H9 (cell line): ENCODE measurements at regions not wholly inside any gene's neighbourhood (a gene's known extent, or its start where the extent isn't known, plus 50 kb on each side); places are given as distances from the start of the nearest gene placed in this dataset.

Source experiments
- DNase-seq: peaks from one replicate; pipeline ENCODE4 v3.0.0-alpha.2; 2017
- H2AFZ ChIP-seq: one replicate; pipeline ENCODE4 v1.6.1; 2013; ENCODE audit warnings: mild to moderate bottlenecking, low read length, control low read depth, moderate library complexity
- H2AK5ac ChIP-seq: 2 replicates; pipeline ENCODE4 v1.6.1; 2013; ENCODE audit warnings: low read length, control low read depth, mixed read lengths; ENCODE audit not compliant: insufficient read length
- H2BK120ac ChIP-seq: one replicate; pipeline ENCODE4 v1.6.1; 2013; ENCODE audit warnings: low read depth, mild to moderate bottlenecking, low read length, control low read depth, inconsistent platforms; ENCODE audit not compliant: poor library complexity, severe bottlenecking
- H2BK12ac ChIP-seq: 2 replicates; pipeline ENCODE4 v1.6.1; 2013; ENCODE audit warnings: low read length, control low read depth, mixed read lengths, low read depth; ENCODE audit not compliant: insufficient read length
- H2BK15ac ChIP-seq: 2 replicates; pipeline ENCODE4 v1.6.1; 2013; ENCODE audit warnings: low read depth, low read length, control low read depth
- H2BK20ac ChIP-seq: one replicate; pipeline ENCODE4 v1.6.1; 2013; ENCODE audit warnings: low read depth, mild to moderate bottlenecking, low read length, control low read depth, inconsistent platforms; ENCODE audit not compliant: poor library complexity, severe bottlenecking
- H2BK5ac ChIP-seq: 2 replicates; pipeline ENCODE4 v1.6.1; 2013; ENCODE audit warnings: low read length, control low read depth, mixed read lengths; ENCODE audit not compliant: insufficient read length
- H3K14ac ChIP-seq: 2 replicates; pipeline ENCODE4 v1.6.1; 2013; ENCODE audit warnings: low read length, control low read depth; ENCODE audit not compliant: insufficient read depth
- H3K18ac ChIP-seq: 2 replicates; pipeline ENCODE4 v1.6.1; 2013; ENCODE audit warnings: low read depth, mild to moderate bottlenecking, mixed read lengths, low read length, control low read depth; ENCODE audit not compliant: insufficient read length
- H3K23ac ChIP-seq: 2 replicates; pipeline ENCODE4 v1.6.1; 2013; ENCODE audit warnings: low read length, control low read depth, mixed read lengths, low read depth; ENCODE audit not compliant: insufficient read length
- H3K23me2 ChIP-seq: 2 replicates; pipeline ENCODE4 v1.6.1; 2013; ENCODE audit warnings: low read depth, mild to moderate bottlenecking, mixed read lengths, low read length, control low read depth; ENCODE audit not compliant: insufficient read length, poor library complexity, severe bottlenecking
- H3K27ac ChIP-seq: 2 replicates; pipeline ENCODE4 v1.5.1; 2013; ENCODE audit warnings: low read length, control low read depth, mixed read lengths, low read depth; ENCODE audit not compliant: insufficient read length
- H3K27me3 ChIP-seq: 2 replicates; pipeline ENCODE4 v1.6.1; 2013; ENCODE audit warnings: low read length, control low read depth, inconsistent platforms; ENCODE audit not compliant: insufficient read depth
- H3K4ac ChIP-seq: 2 replicates; pipeline ENCODE4 v1.6.1; 2013; ENCODE audit warnings: low read depth, mild to moderate bottlenecking, control low read depth, inconsistent platforms, low read length, moderate library complexity
- H3K4me1 ChIP-seq: 2 replicates; pipeline ENCODE4 v1.6.1; 2013; ENCODE audit warnings: low read length, control low read depth, inconsistent platforms; ENCODE audit not compliant: insufficient read depth
- H3K4me2 ChIP-seq: 2 replicates; pipeline ENCODE4 v1.6.1; 2013; ENCODE audit warnings: low read length, control low read depth, mixed read lengths; ENCODE audit not compliant: insufficient read length, insufficient read depth
- H3K56ac ChIP-seq: 2 replicates; pipeline ENCODE4 v1.6.1; 2013; ENCODE audit warnings: low read depth, mild to moderate bottlenecking, mixed read lengths, low read length, control low read depth; ENCODE audit not compliant: insufficient read length
- H3K79me1 ChIP-seq: 2 replicates; pipeline ENCODE4 v1.6.1; 2013; ENCODE audit warnings: low read depth, mild to moderate bottlenecking, moderate library complexity, low read length, control low read depth, inconsistent platforms; ENCODE audit not compliant: insufficient read depth, poor library complexity, severe bottlenecking
- H3K79me2 ChIP-seq: 2 replicates; pipeline ENCODE4 v1.6.1; 2013; ENCODE audit warnings: low read length, control low read depth, inconsistent platforms; ENCODE audit not compliant: insufficient read depth
- H3K9ac ChIP-seq: 2 replicates; pipeline ENCODE4 v1.6.1; 2013; ENCODE audit warnings: low read length, control low read depth, mixed read lengths; ENCODE audit not compliant: insufficient read length; ENCODE audit errors: extremely low read depth
- H3K9me3 ChIP-seq: one replicate; pipeline ENCODE4 v1.6.1; 2013; ENCODE audit warnings: low read depth, low read length, inconsistent platforms; ENCODE audit not compliant: control insufficient read depth
- H3T11ph ChIP-seq: one replicate; pipeline ENCODE4 v1.6.1; 2013; ENCODE audit warnings: mild to moderate bottlenecking, low read length, control low read depth, inconsistent platforms
- H4K20me1 ChIP-seq: one replicate; pipeline ENCODE4 v1.6.1; 2013; ENCODE audit not compliant: control insufficient read depth, insufficient read length, insufficient read depth
- H4K5ac ChIP-seq: 2 replicates; pipeline ENCODE4 v1.6.1; 2013; ENCODE audit warnings: low read depth, mild to moderate bottlenecking, mixed read lengths, low read length, control low read depth; ENCODE audit not compliant: insufficient read length
- H4K8ac ChIP-seq: replicated peaks from 2 replicates; pipeline ENCODE4 v1.6.1; 2013; ENCODE audit warnings: low read length, control low read depth, mixed read lengths, low read depth; ENCODE audit not compliant: insufficient read length
- H4K91ac ChIP-seq: 2 replicates; pipeline ENCODE4 v1.6.1; 2013; ENCODE audit warnings: low read depth, mild to moderate bottlenecking, moderate library complexity, mixed read lengths, low read length, control low read depth; ENCODE audit not compliant: insufficient read length
- H3K27ac Mint-ChIP-seq, 3 experiments: 2 replicates in 2 of 3; 3 replicates in 1 of 3; pipeline ENCODE4 v1.8.0; 2020 to 2021; ENCODE audit warnings: mixed read lengths in 3 of 3, mild to moderate bottlenecking in 1 of 3, moderate library complexity in 1 of 3
- H3K27me3 Mint-ChIP-seq: 2 replicates; pipeline ENCODE4 v1.8.0; 2021; ENCODE audit warnings: low read depth, mild to moderate bottlenecking, moderate library complexity, mixed read lengths
- H3K36me3 Mint-ChIP-seq, 3 experiments: 2 replicates in 2 of 3; 3 replicates in 1 of 3; pipeline ENCODE4 v1.8.0; 2020 to 2021; ENCODE audit warnings: low read depth in 3 of 3, mixed read lengths in 3 of 3; ENCODE audit not compliant: insufficient read depth in 1 of 3
- H3K4me1 Mint-ChIP-seq, 2 experiments: 2 replicates each; pipeline ENCODE4 v1.8.0; 2020; ENCODE audit warnings: mixed read lengths in 2 of 2
- H3K4me3 Mint-ChIP-seq, 2 experiments: 2 replicates in 1 of 2; 3 replicates in 1 of 2; pipeline ENCODE4 v1.8.0; 2020 to 2021; ENCODE audit warnings: mild to moderate bottlenecking in 2 of 2, mixed read lengths in 2 of 2, moderate library complexity in 1 of 2
- H3K9me3 Mint-ChIP-seq, 2 experiments: 2 replicates in 1 of 2; 3 replicates in 1 of 2; pipeline ENCODE4 v1.8.0; 2020; ENCODE audit warnings: mild to moderate bottlenecking in 2 of 2, mixed read lengths in 2 of 2, moderate library complexity in 1 of 2
- CTCF ChIP-seq: fragments of 200-600 bp; sonication (generic); conservative IDR thresholded peaks from 3 replicates; pipeline ENCODE4 v1.8.0; 2021; ENCODE audit warnings: antibody characterized with exemption, mild to moderate bottlenecking
- WGBS: extraction: QIAGEN DNeasy Blood & Tissue Kit; methylation state at CpG from one replicate; pipeline ENCODE4 v1.1.7; 2013; ENCODE audit warnings: missing lambda C conversion rate, low lambda C conversion rate, mixed read lengths; ENCODE audit not compliant: insufficient read length; ENCODE audit errors: extremely low coverage; 5-methylcytosine and 5-hydroxymethylcytosine counted together

- H3K4me2 ChIP-seq: no peak overlapping the region
- Mint-ChIP-seq H3K27me3 (no peaks in the 10 kb centered on the region; the same call in 1 of the 2 replicates), H3K36me3 (peaks cover 0 to 6% (median 3%) of the 10 kb centered on the region in 3 experiments; a peak in 2 of 7 replicates), H3K9me3 (peaks cover 7% of the 10 kb centered on the region in 2 experiments; a peak in 2 of 5 replicates), H3K4me3 (no peak overlapping the region), H3K4me1 (peaks cover 0 to 14% of the 10 kb centered on the region in 2 experiments; a peak in 2 of 4 replicates), H3K27ac (no peak overlapping the region)
- WGBS: no CpG with 5 or more reads among the region's 11 CpGs
- H3K9me3 ChIP-seq: no peaks in the 10 kb centered on the region
- H3K79me1 ChIP-seq: no peaks in the 10 kb centered on the region
- no peak overlapping the region for H4K8ac ChIP-seq
- H3K27ac ChIP-seq: no peak overlapping the region
- no peak overlapping the region for H3K9ac ChIP-seq
- DNase-seq: no peak
- no peak overlapping the region for H3K4ac ChIP-seq
- no peak overlapping the region for H4K5ac ChIP-seq
- H3T11ph ChIP-seq: no peak overlapping the region
- no peak overlapping the region for H3K18ac ChIP-seq
- no peak for TF ChIP-seq CTCF
- no peak overlapping the region for H2BK120ac ChIP-seq
- no peaks in the 10 kb centered on the region for H3K79me2 ChIP-seq
- H2BK20ac ChIP-seq: no peak overlapping the region
- H2BK15ac ChIP-seq: no peak overlapping the region
- no peaks in the 10 kb centered on the region for H3K23me2 ChIP-seq
- H2AK5ac ChIP-seq: no peak overlapping the region
- H4K20me1 ChIP-seq: no peaks in the 10 kb centered on the region
- no peaks in the 10 kb centered on the region for H3K27me3 ChIP-seq
- H3K23ac ChIP-seq: no peak overlapping the region
- H3K56ac ChIP-seq: no peak overlapping the region
- H2AFZ ChIP-seq: no peak overlapping the region
- H4K91ac ChIP-seq: no peak overlapping the region
- H3K14ac ChIP-seq: no peak overlapping the region
- no peak overlapping the region for H2BK5ac ChIP-seq
- no peaks in the 10 kb centered on the region for H3K4me1 ChIP-seq
- H2BK12ac ChIP-seq: no peak overlapping the region
Observed at GRCh38 chr6:169368200-169368599, 114.6 kb upstream of the THBS2 start.
